ENCODE measurements at regions not wholly inside any gene's neighbourhood (a gene's known extent, or its start where the extent isn't known, plus 50 kb on each side); places are given as distances from the start of the nearest gene placed in this dataset.

DNA sequence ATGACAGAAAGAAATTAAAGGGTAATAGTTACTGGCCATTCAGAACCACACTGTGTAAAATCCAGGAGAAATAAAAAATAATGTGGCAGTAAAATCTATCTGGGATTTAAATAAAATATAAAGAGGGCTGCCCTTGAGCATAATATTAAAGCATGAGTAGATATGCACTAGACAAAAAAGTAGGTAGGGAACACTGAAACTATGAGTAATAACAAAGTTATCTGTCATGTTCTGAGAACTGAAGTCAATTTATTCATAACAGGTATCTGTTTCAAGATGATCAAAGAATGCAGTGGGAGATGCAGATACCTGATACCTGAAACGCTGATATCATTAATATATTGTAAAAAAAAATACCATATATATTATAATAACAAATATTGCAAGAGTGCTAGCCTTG, 1672.0 kb downstream of the SLITRK5 start:
- Histone ChIP-seq H3K27ac (ENCODE audit: low read depth, low read length) (no peak overlapping the region), H3K4me3 (ENCODE audit: low read depth, low read length) (no peak overlapping the region), H3K27me3 (ENCODE audit: control insufficient read depth, insufficient read depth, low read length) (no peaks in the 10 kb centered on the region), H3K9me3 (ENCODE audit: control insufficient read depth, insufficient read depth, low read length) (no peaks in the 10 kb centered on the region)
- POLR2A ChIA-PET: no interaction called here
- DNase-seq (ENCODE audit: low read depth, low spot score): no peak
- CTCF ChIA-PET: no interaction called here
- TF ChIP-seq, protein P1, sequence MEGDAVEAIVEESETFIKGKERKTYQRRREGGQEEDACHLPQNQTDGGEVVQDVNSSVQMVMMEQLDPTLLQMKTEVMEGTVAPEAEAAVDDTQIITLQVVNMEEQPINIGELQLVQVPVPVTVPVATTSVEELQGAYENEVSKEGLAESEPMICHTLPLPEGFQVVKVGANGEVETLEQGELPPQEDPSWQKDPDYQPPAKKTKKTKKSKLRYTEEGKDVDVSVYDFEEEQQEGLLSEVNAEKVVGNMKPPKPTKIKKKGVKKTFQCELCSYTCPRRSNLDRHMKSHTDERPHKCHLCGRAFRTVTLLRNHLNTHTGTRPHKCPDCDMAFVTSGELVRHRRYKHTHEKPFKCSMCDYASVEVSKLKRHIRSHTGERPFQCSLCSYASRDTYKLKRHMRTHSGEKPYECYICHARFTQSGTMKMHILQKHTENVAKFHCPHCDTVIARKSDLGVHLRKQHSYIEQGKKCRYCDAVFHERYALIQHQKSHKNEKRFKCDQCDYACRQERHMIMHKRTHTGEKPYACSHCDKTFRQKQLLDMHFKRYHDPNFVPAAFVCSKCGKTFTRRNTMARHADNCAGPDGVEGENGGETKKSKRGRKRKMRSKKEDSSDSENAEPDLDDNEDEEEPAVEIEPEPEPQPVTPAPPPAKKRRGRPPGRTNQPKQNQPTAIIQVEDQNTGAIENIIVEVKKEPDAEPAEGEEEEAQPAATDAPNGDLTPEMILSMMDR (IDR thresholded peaks at IDR 0.05; ENCODE audit: low read depth, low read length): no peak

DNA sequence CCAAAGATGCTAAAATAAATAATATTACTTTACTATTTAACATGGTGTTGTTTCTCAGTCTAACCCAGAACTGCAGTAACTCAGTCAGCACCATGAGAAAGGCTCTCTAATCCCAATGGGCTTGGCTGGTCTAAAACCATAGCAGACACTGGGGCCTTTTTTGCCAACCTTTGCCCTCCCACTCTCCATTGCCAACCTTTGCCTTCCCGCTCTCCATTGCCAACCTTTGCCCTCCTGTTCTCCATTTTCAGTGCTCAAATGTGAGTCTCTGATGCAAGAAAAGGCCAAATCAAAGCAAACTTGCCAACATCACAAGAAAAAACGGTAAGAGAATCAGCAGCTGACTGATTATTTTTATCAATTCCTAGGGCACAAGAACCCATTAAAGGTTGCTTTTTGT, 1681.2 kb downstream of the SLITRK5 start:
- TF ChIP-seq, protein P1 (IDR thresholded peaks at IDR 0.05; ENCODE audit: low read depth, low read length): no peak
- DNase-seq (ENCODE audit: low read depth, low spot score): no peak
- POLR2A ChIA-PET: no interaction called here
- Histone ChIP-seq H3K27me3 (ENCODE audit: control insufficient read depth, insufficient read depth, low read length) (no peaks in the 10 kb centered on the region), H3K27ac (ENCODE audit: low read depth, low read length) (no peak overlapping the region), H3K9me3 (ENCODE audit: control insufficient read depth, insufficient read depth, low read length) (no peaks in the 10 kb centered on the region), H3K4me3 (ENCODE audit: low read depth, low read length) (no peak overlapping the region)
- CTCF ChIA-PET: no interaction called here

DNA sequence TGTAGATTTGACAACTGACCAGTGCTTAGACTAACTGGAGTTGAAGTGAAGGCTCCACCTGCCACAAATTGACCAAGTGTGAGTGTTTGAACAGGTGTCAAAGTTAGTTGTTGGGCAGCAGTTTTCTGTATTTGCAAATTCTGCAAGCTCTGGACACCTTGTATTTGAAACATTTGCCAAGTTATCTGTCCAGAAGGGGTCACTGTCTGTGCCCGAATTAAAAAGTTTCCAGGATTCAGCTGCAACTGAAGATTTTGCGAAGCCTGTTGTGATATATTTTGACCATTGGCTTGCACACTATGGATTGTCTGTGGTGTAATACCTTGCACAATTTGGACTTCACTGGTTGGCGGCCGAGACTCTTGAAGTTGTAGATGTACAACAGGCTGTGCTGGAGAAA, 1690.7 kb downstream of the SLITRK5 start:
- no peak overlapping the region for H3K4me3 ChIP-seq (ENCODE audit: low read depth, low read length)
- no peaks in the 10 kb centered on the region for H3K27me3 ChIP-seq (ENCODE audit: control insufficient read depth, insufficient read depth, low read length)
- POLR2A ChIA-PET: no interaction called here
- CTCF ChIA-PET: interaction anchor here (1.0 to 2.6 kb wide), 5 partner anchors 12 to 1505 kb away, joined by 3 to 23 read pairs (median 4); no protein-coding TSS in a partner anchor
- H3K9me3 ChIP-seq (ENCODE audit: control insufficient read depth, insufficient read depth, low read length): no peaks in the 10 kb centered on the region; the same call in 1 of the 2 replicates
- H3K27ac ChIP-seq (ENCODE audit: low read depth, low read length): no peak overlapping the region
- DNase-seq (ENCODE audit: low read depth, low spot score): no peak
- TF ChIP-seq, protein P1 (IDR thresholded peaks at IDR 0.05; ENCODE audit: low read depth, low read length): peak; percentile 37; the same call in 1 of the 2 replicates

DNA sequence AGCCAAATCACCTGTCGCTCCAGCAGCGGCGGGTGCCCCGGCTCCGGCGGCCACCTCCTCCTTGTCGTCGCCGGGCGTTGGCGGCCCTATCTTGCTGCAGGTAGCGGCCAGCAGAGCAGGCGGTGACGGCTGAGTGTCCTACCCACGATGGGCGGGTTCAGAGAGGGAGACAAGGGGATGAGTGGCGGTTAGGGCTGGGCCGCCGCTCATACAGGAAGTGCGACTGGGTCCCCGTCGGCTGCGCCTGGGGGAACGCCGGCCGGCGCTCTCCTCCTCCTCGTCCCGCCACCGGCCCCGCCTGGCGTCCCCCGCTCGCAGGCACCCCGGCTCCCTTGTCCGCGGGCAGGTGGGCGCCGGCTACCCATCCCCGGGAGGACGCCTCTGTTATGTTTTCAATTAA, 1692.0 kb downstream of the SLITRK5 start:
- H3K9me3 ChIP-seq (ENCODE audit: control insufficient read depth, insufficient read depth, low read length): no peaks in the 10 kb centered on the region; the same call in 1 of the 2 replicates
- no peaks in the 10 kb centered on the region for H3K27me3 ChIP-seq (ENCODE audit: control insufficient read depth, insufficient read depth, low read length)
- ChIA-PET POLR2A (no interaction called here), CTCF (no interaction called here)
- no peak overlapping the region for H3K4me3 ChIP-seq (ENCODE audit: low read depth, low read length)
- TF ChIP-seq, protein P1 (IDR thresholded peaks at IDR 0.05; ENCODE audit: low read depth, low read length): no peak
- DNase-seq (ENCODE audit: low read depth, low spot score): no peak
- no peak overlapping the region for H3K27ac ChIP-seq (ENCODE audit: low read depth, low read length)

DNA sequence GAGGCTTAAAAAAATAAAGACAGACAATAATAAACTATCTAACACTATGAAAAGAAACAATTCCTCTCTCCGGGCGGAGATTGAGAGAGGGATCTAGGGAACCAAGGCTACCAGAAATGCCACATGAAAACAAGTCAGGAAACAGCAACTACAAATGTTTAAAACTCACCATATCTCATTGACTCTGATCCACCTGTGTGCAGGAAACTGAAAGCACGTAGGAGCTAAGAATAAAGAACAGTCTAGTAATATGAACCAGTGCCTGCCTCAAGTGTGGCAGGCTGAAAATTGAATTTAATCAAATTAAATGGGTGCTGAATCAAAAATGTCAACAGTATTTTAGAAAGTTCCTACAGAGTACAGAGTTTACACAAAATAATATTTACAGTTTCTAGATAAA, 1701.0 kb downstream of the SLITRK5 start:
- Histone ChIP-seq H3K4me3 (ENCODE audit: low read depth, low read length) (no peak overlapping the region), H3K27me3 (ENCODE audit: control insufficient read depth, insufficient read depth, low read length) (no peaks in the 10 kb centered on the region), H3K9me3 (ENCODE audit: control insufficient read depth, insufficient read depth, low read length) (no peaks in the 10 kb centered on the region), H3K27ac (ENCODE audit: low read depth, low read length) (no peak overlapping the region)
- DNase-seq (ENCODE audit: low read depth, low spot score): no peak
- TF ChIP-seq, protein P1 (IDR thresholded peaks at IDR 0.05; ENCODE audit: low read depth, low read length): no peak
- ChIA-PET POLR2A (no interaction called here), CTCF (no interaction called here)

Measured in AG04450 (cell line).